Activated T-cell treated with anti-CD3 and anti-CD28 coated beads, Interleukin-2, amount 50 U/mL, for 24 hours (primary cell): ENCODE measurements at regions not wholly inside any gene's neighbourhood (a gene's known extent, or its start where the extent isn't known, plus 50 kb on each side); places are given as distances from the start of the nearest gene placed in this dataset.
"Not testable (repeated sequence)": the region's sequence is repeated elsewhere in the genome, so short reads cannot be mapped to it uniquely, and the experiment has no call there.

Experiments used
- DNase-seq: peaks from one replicate; pipeline ENCODE4 v3.0.0-alpha.2; 2020
- H3K27ac Mint-ChIP-seq: 2 replicates; pipeline ENCODE4 v1.8.0; 2020; ENCODE audit warnings: mild to moderate bottlenecking, mixed read lengths
- H3K27me3 Mint-ChIP-seq: 2 replicates; pipeline ENCODE4 v1.8.0; 2020; ENCODE audit warnings: mixed read lengths
- H3K36me3 Mint-ChIP-seq: 2 replicates; pipeline ENCODE4 v1.8.0; 2020; ENCODE audit warnings: low read depth, mixed read lengths
- H3K4me1 Mint-ChIP-seq: 2 replicates; pipeline ENCODE4 v1.8.0; 2020; ENCODE audit warnings: low read depth, mixed read lengths
- H3K4me3 Mint-ChIP-seq: 2 replicates; pipeline ENCODE4 v1.8.0; 2020; ENCODE audit warnings: mild to moderate bottlenecking, moderate library complexity, mixed read lengths
- H3K9me3 Mint-ChIP-seq: 2 replicates; pipeline ENCODE4 v1.8.0; 2020; ENCODE audit warnings: mixed read lengths

DNA sequence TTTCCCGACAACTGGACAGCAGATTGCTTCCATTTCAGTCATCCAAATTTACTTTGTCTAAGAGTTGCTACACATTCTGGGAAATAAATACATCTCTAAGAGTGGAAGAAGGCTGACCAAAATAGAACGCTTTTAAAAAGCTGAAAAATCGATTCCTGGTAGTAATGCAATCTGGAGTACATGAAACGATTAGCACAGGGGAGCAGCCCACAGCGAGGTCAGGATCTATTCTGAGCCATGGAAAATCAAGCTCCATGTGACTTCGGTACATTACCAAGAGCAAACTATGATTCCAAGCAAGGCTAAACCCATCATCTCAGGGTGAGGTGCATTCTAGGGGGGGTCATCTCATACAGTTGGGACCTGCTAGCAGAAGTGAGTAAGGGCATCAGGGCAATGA lies 249.3 kb downstream of the BLID start:
- DNase-seq = no peak
- H3K4me1 Mint-ChIP-seq = no peaks in the 10 kb centered on the region
- H3K9me3 Mint-ChIP-seq = peaks cover 10% of the 10 kb centered on the region
- no peak overlapping the region for H3K4me3 Mint-ChIP-seq
- H3K36me3 Mint-ChIP-seq = no peaks in the 10 kb centered on the region
- no peak overlapping the region for H3K27ac Mint-ChIP-seq
- no peaks in the 10 kb centered on the region for H3K27me3 Mint-ChIP-seq

GRCh38 chr11:121864660-121865059 lies 251.4 kb downstream of the BLID start:
- H3K4me3 Mint-ChIP-seq = no peak overlapping the region
- no peaks in the 10 kb centered on the region for H3K36me3 Mint-ChIP-seq
- peaks cover 16% of the 10 kb centered on the region for H3K9me3 Mint-ChIP-seq
- no peaks in the 10 kb centered on the region for H3K4me1 Mint-ChIP-seq
- no peak for DNase-seq
- H3K27me3 Mint-ChIP-seq = no peaks in the 10 kb centered on the region
- no peak overlapping the region for H3K27ac Mint-ChIP-seq

DNA sequence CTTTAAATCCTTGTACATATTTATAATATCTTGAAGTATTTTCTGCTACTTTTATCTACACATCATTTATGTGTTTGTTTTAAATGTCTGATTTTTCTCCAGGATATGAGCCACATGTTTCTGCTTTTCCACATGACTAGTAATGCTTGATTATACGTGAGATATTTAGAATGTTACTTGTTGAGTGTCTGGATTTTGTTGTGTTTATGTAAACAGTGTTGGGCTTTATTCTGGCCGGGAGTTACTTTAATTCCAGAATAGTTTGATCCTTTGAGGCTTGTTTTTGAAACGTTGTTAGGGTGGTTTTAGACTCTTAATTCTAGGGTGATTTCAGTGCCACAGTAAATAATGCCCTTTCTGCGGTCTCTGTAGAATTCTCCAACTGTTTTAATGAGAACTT lies 252.9 kb downstream of the BLID start:
- H3K27ac Mint-ChIP-seq = no peak overlapping the region
- no peaks in the 10 kb centered on the region for H3K27me3 Mint-ChIP-seq

GRCh38 chr11:121855138-121855537 lies 260.9 kb downstream of the BLID start:
- peaks cover 14% of the 10 kb centered on the region for H3K9me3 Mint-ChIP-seq
- not testable (repeated sequence) for H3K27me3 Mint-ChIP-seq, DNase-seq, H3K4me3 Mint-ChIP-seq, H3K4me1 Mint-ChIP-seq, H3K27ac Mint-ChIP-seq, H3K36me3 Mint-ChIP-seq

More for the DNA sequence above, 252.9 kb downstream of the BLID start:
- Mint-ChIP-seq H3K4me3 (no peak overlapping the region), H3K4me1 (no peaks in the 10 kb centered on the region), H3K9me3 (peaks cover 16% of the 10 kb centered on the region), H3K36me3 (no peaks in the 10 kb centered on the region)
- DNase-seq = no peak

GRCh38 chr11:121844016-121844415 lies 272.0 kb downstream of the BLID start:
- peaks cover 5% of the 10 kb centered on the region for H3K9me3 Mint-ChIP-seq
- no peaks in the 10 kb centered on the region for H3K36me3 Mint-ChIP-seq
- DNase-seq = no peak
- no peak overlapping the region for H3K27ac Mint-ChIP-seq
- H3K27me3 Mint-ChIP-seq = no peaks in the 10 kb centered on the region
- H3K4me3 Mint-ChIP-seq = no peak overlapping the region
- no peaks in the 10 kb centered on the region for H3K4me1 Mint-ChIP-seq

- H3K27me3 Mint-ChIP-seq = no peaks in the 10 kb centered on the region
- H3K4me1 Mint-ChIP-seq = no peaks in the 10 kb centered on the region
- peaks cover 6% of the 10 kb centered on the region for H3K9me3 Mint-ChIP-seq
- no peak overlapping the region for H3K27ac Mint-ChIP-seq
- no peak overlapping the region for H3K4me3 Mint-ChIP-seq
- no peak for DNase-seq
- H3K36me3 Mint-ChIP-seq = no peaks in the 10 kb centered on the region
These were observed 273.8 kb downstream of the BLID start for GRCh38 chr11:121842192-121842585.

DNA sequence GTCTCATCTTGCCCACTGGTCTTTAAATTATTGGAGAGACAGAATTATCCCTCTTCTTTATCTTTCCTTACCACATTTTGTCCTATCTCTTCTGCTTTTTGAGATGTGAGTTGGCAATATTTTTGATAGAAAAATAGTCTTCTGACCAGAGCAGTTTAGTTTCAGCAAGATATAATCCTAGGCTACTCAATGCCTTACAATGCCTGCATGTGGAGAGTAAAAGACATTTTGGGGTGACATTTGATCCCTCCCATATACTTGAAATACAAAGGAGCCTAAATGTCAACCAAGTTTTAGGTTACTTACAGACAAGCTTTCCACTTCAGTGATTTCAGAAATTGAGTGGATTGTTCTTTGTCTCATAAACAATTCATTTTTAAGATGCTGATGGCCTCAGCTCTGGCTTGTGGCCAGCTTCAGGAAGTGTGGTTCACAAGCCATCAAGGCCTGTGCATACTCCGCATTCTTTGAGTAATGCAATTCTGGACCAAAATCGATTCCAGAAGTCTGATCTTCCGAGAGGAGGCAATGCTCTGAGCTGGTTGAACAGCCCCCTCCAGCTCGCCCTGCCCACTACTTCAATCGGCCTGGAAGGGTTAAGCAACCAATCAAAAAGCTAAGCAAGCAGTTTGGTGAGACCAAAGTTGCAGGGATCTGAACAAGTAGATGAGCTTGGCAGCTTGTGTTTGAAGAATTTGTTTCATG lies 274.4 kb downstream of the BLID start:
- Mint-ChIP-seq H3K9me3 (peaks cover 6% of the 10 kb centered on the region), H3K36me3 (no peaks in the 10 kb centered on the region), H3K27me3 (no peaks in the 10 kb centered on the region), H3K4me1 (no peaks in the 10 kb centered on the region), H3K4me3 (no peak overlapping the region), H3K27ac (no peak overlapping the region)
- DNase-seq = no peak

- Mint-ChIP-seq H3K9me3 (peaks cover 18% of the 10 kb centered on the region), H3K4me3 (no peak overlapping the region), H3K27ac (no peak overlapping the region), H3K4me1 (no peaks in the 10 kb centered on the region), H3K36me3 (no peaks in the 10 kb centered on the region), H3K27me3 (no peaks in the 10 kb centered on the region)
- no peak for DNase-seq
These were observed 276.2 kb downstream of the BLID start for GRCh38 chr11:121839781-121840180.

- no peaks in the 10 kb centered on the region for H3K36me3 Mint-ChIP-seq
- no peak for DNase-seq
- peaks cover 28% of the 10 kb centered on the region for H3K9me3 Mint-ChIP-seq
- no peak overlapping the region for H3K4me3 Mint-ChIP-seq
- no peaks in the 10 kb centered on the region for H3K4me1 Mint-ChIP-seq
- no peaks in the 10 kb centered on the region for H3K27me3 Mint-ChIP-seq
- no peak overlapping the region for H3K27ac Mint-ChIP-seq
These were observed 277.4 kb downstream of the BLID start for GRCh38 chr11:121838571-121838970.

- H3K36me3 Mint-ChIP-seq = no peaks in the 10 kb centered on the region
- no peak overlapping the region for H3K27ac Mint-ChIP-seq
- no peak overlapping the region for H3K4me3 Mint-ChIP-seq
- H3K4me1 Mint-ChIP-seq = no peaks in the 10 kb centered on the region
- no peaks in the 10 kb centered on the region for H3K27me3 Mint-ChIP-seq
- no peak for DNase-seq
- peaks cover 39% of the 10 kb centered on the region for H3K9me3 Mint-ChIP-seq
These were observed 282.0 kb downstream of the BLID start for GRCh38 chr11:121833970-121834369.

- H3K27ac Mint-ChIP-seq = no peak overlapping the region
- no peak for DNase-seq
- no peaks in the 10 kb centered on the region for H3K4me1 Mint-ChIP-seq
- no peaks in the 10 kb centered on the region for H3K27me3 Mint-ChIP-seq
- H3K36me3 Mint-ChIP-seq = no peaks in the 10 kb centered on the region
- H3K9me3 Mint-ChIP-seq = peaks cover 26% of the 10 kb centered on the region
- no peak overlapping the region for H3K4me3 Mint-ChIP-seq
These were observed 286.8 kb downstream of the BLID start for GRCh38 chr11:121829159-121829643.

- Mint-ChIP-seq H3K27me3 (no peaks in the 10 kb centered on the region), H3K36me3 (no peaks in the 10 kb centered on the region), H3K4me1 (no peaks in the 10 kb centered on the region), H3K9me3 (peaks cover 36% of the 10 kb centered on the region), H3K4me3 (no peak overlapping the region), H3K27ac (no peak overlapping the region)
- no peak for DNase-seq
These were observed 301.1 kb downstream of the BLID start for GRCh38 chr11:121814962-121815361.

DNA sequence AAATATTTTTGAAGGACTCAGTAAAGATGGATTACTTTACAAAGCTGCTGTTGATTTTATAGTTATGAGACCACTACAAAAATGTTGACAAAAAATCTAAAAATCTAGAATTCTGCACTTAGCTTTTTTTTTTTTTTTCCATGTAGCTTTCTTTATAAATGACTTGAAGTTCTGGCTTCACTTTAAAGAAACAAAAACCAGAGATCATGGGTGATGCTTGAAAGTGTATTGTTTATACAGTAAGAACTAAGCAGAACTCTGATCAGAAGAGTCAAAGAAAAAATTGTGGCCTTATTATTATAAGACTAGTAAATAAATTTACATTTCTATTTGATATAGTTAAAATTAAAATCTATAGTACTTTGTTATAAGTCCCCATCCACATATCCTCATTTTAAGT lies 301.7 kb downstream of the BLID start:
- no peak overlapping the region for H3K4me3 Mint-ChIP-seq
- H3K27me3 Mint-ChIP-seq = no peaks in the 10 kb centered on the region
- no peak overlapping the region for H3K27ac Mint-ChIP-seq
- no peaks in the 10 kb centered on the region for H3K4me1 Mint-ChIP-seq
- peaks cover 32% of the 10 kb centered on the region for H3K9me3 Mint-ChIP-seq
- DNase-seq = no peak
- H3K36me3 Mint-ChIP-seq = no peaks in the 10 kb centered on the region

- H3K4me1 Mint-ChIP-seq = no peaks in the 10 kb centered on the region
- H3K36me3 Mint-ChIP-seq = no peaks in the 10 kb centered on the region
- no peaks in the 10 kb centered on the region for H3K27me3 Mint-ChIP-seq
- no peak overlapping the region for H3K4me3 Mint-ChIP-seq
- peaks cover 18% of the 10 kb centered on the region for H3K9me3 Mint-ChIP-seq
- no peak for DNase-seq
- H3K27ac Mint-ChIP-seq = no peak overlapping the region
These were observed 305.7 kb downstream of the BLID start for GRCh38 chr11:121810291-121810690.

- H3K4me1 Mint-ChIP-seq = no peaks in the 10 kb centered on the region
- no peak overlapping the region for H3K4me3 Mint-ChIP-seq
- H3K36me3 Mint-ChIP-seq = no peaks in the 10 kb centered on the region
- no peaks in the 10 kb centered on the region for H3K27me3 Mint-ChIP-seq
- no peak for DNase-seq
- no peak overlapping the region for H3K27ac Mint-ChIP-seq
- H3K9me3 Mint-ChIP-seq = peaks cover 18% of the 10 kb centered on the region
These were observed 307.9 kb downstream of the BLID start for GRCh38 chr11:121808096-121808495.

DNA sequence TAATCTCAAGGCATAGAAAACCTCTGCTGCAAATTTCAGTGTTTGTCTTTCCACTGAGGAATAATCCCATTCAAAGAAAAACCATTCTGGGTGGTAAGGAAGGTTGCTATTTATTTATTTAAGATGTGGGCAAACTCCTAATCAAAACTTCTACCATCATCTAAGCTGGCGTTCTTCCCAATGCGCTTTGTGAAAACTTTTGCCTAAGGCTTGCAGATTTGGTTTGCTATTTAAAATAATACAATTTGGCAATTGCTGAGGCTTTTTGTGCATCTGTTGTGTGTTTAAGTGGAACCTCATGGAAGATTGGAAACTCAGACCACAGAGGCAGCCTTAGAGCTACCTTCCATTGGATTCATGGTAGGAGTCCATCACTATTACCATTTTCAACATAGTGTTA lies 309.0 kb downstream of the BLID start:
- no peak for DNase-seq
- Mint-ChIP-seq H3K36me3 (no peaks in the 10 kb centered on the region), H3K4me1 (no peaks in the 10 kb centered on the region), H3K9me3 (peaks cover 9% of the 10 kb centered on the region), H3K27me3 (no peaks in the 10 kb centered on the region), H3K4me3 (no peak overlapping the region), H3K27ac (no peak overlapping the region)
